ENCODE measurements at regions not wholly inside any gene's neighbourhood (a gene's known extent, or its start where the extent isn't known, plus 50 kb on each side); places are given as distances from the start of the nearest gene placed in this dataset.

- DNase-seq (ENCODE audit: low spot score) = no peak
Measured at GRCh38 chr7:1321411-1322239, 89.0 kb downstream of the UNCX start.

- DNase-seq (ENCODE audit: low spot score) = no peak
Measured at GRCh38 chr7:1322240-1323110, 89.8 kb downstream of the UNCX start.

DNA sequence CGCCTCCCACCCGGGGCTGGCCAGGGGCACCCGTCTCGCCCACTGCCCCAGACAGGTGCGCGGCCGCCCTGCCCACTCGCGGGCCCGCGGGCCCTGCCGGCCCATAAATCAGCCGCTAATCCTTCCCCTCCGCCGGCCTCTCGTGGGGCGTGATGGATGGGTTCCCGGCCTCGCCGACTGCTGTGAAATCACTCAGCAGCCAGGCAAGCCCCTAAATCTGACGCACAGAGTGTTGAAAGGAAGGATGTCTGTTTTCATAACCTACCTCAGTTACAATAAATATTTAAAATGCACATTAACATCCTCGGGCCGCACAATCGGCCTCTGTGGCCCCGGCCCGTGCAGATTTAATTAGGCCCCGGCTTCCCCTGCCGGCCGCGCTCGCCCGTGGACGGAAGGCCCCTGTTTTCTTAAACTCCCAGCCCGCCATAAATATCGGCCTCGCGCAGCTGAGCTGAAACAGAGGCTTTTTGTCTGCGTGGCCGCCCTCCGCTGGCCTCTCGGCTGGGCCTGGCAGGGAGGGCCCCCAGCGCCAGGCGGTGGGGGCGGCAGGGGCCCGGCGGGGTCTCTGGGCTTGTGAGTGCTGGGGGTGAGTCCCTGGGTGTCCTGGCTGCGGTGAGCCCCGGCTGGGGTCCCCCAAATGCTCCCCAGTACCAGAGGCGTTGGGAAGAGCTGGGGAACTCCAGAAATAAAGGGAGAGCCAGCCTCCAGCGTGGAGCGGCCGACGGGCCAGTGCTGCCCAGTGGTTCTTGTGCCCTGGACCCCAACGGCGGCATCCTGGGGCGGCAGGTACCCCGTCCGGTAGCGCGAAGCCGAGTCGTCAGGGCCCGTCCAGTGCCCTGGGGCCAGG is 90.7 kb downstream of the UNCX start:
- DNase-seq (ENCODE audit: low spot score) = no peak

DNA sequence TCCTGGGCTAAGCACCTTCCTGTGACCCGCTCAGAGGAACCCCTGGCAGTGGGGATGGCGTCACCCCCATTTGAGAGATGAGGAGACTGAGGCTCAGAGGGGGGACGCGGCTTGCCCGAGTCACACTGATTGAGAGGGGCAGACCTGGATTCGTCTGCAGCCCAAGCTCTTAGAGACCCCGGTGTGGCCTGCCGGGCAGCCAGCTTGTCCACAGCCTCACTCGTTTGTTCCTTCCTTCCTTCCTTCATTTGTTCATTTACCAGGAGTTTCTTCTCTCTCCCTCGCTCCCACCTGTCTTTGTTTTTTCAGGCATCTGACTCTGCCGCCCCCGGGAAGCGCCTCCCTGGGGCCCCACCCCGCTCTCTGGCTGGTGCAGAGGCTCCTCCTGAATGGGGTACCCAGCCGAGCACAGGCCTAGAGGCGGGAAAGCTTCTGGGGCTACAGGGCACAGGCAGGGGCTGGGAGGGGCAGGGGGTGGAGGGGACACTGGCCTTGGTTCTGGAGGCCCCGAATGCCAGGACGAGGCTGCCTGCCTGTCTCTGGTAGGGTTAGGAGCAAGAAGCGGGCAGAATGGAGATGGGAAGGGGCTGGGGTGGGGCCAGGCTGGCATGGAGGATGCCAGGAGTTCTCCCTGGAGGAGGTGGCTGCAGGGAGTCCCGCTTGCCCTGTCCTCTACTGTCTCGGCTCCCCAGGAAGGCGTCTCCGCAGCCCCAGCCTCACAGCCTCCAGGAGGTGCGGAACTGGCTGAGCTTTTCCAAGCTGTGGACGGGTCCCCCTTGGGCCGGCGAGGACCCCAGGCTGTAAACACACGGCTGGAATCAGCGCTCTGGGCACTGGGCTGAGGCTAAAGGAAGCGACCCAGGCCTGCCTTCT is 91.6 kb downstream of the UNCX start:
- no peak for DNase-seq (ENCODE audit: low spot score)

- no peak for DNase-seq (ENCODE audit: low spot score)
Measured at GRCh38 chr7:1325246-1325645, 92.6 kb downstream of the UNCX start.

- DNase-seq (ENCODE audit: low spot score) = no peak
Measured at GRCh38 chr7:1325646-1326510, 93.2 kb downstream of the UNCX start.

DNA sequence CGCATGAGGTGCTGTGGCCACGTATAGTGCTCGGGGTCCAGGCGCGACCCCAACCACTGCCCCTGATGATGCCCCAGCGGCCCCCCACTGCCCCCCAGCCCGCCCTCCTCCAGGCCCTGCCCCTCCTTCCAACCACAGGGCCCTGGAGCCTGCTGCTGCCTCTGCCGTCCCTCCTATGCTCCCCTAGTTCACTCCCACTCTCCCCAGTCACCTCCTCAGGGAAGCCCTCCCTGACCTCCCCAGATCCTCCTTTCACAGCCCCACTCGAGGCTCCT is 93.8 kb downstream of the UNCX start:
- DNase-seq (ENCODE audit: low spot score) = no peak

GRCh38 chr7:1329261-1329660 is 96.6 kb downstream of the UNCX start:
- no peak for DNase-seq (ENCODE audit: low spot score)

DNA sequence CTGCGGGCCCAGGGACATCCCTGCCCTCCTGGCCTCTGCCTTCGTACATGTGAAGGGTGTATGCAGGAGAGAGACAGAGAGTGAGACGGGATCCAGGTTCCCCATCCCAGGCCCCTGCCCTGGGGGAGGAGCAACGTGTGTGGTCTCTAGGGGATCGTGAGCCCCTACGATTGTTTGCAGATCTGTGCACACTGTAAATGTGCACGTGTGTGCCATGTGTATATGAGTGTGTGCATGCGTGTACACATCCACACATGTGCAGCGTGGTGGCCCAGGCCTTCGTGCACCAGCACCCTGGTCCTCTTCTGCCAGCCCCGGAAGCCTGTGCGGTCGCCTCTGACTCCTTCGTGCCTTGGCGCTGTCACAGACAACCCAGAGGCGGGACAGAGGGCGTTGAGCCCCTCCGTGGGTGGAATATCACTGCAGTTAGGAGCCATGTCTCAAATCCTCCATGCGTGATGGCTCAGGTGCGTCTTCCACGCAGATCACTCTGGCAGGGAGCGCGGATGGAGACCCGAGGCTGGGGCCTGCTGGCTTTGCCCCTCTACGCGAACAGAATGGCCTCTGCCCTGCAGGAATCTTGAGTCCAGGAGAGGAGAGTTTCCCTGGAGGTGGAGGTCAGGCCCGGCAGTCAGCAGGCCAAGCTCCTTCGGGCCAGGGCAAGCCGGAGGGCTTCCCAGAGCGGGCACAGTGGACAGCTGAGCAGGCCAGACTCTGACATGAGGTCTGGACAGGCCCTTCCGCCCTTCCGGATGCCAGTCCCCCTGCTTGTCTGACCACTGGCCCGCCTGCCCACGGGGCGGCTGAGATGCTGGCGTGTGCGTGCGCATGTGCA is 97.5 kb downstream of the UNCX start:
- no peak for DNase-seq (ENCODE audit: low spot score)

- no peak for DNase-seq (ENCODE audit: low spot score)
Measured at GRCh38 chr7:1330801-1331425, 98.2 kb downstream of the UNCX start.

DNA sequence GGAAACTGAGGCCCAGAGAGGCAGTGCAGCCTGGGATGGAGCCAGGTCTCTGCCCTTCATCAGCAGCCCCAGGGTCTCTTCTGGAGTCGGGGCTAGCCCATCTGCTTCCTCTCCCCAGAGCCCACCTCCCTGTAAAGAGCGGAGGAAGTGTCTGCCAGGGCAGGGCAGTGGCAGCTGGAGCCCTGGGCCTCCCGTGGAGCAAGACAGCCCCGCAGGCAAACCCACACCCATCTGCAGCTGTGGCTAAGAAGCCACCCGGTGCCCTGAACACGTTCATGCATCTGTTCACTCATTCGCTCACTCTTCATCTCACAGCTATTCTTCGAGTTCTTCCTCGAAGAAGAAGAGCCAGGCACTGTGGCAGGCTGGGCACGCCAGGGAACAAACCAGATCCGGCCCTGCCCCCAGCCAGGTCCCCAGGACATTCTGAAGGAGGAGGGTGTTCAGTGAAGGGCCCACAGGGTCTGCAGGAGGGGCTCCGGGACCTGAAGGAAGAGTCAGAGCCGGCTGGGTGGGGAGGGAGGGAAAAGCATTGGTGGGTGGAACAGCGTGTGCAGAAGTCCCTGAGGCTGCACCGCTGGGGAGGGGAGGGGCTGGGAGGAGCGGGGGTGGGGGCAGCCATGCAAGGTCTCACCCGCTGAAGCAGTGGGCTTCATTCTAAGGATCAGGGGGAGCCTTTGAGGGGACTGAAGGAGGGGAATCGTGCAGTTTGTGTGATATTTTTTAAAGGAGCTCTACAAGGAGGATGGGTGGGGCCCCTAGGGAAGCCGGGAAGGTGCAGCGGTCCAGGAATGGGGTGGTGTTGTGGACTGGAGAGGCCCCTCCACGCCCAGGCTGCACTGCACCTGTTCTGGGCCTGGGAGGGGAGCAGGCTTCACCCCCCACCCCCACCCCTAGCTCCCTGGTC is 99.1 kb downstream of the UNCX start:
- DNase-seq (ENCODE audit: low spot score) = no peak

- DNase-seq (ENCODE audit: low spot score) = no peak
Measured at GRCh38 chr7:1336509-1336908, 103.8 kb downstream of the UNCX start.

GRCh38 chr7:1339611-1340010 is 106.9 kb downstream of the UNCX start:
- DNase-seq (ENCODE audit: low spot score) = no peak

GRCh38 chr7:1340031-1340430 is 107.4 kb downstream of the UNCX start:
- DNase-seq (ENCODE audit: low spot score) = no peak

DNA sequence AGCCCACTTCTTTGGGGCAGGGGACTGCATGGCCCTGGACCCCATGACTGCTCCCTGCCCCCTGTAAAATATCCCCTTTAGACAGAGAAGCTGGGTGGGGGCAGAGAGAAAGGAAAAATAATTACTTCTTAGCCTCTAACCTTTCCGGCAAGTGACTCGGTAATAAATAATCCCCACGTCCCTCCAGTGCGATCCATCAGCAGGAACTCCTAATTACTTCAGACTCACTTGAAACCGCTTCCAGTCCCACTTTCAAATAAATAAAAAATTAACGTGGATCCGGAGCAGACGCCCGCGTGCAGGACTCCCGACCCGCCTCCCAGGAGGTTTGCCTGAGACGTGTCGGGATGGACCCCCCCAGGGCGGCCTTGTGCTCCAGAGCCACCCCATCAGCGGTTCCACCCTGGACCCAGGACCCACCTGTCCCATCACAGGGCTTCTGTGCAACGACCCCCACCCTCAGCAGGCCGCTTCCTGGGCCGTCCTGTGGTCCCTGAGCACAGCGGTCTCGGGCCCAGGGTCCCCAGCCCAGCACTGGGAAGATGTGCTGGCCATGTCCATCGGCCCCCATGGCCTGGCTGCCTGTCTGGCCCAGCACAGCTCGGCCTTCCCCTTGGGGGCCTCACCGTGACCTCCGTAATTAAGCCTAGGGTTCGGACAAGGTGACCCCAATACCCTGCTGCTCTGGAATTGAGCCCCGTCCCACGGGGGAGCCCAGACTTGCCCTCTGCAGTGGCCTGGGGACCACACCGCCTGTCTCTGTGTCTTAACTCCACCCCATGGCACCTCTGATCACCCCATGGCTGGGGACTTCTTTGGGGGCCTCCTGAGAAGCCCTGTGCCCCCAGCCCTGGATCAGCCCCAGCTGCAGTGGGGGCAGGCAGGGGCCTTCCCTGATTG is 108.0 kb downstream of the UNCX start:
- no peak for DNase-seq (ENCODE audit: low spot score)

GRCh38 chr7:1341361-1342089 is 108.9 kb downstream of the UNCX start:
- DNase-seq (ENCODE audit: low spot score) = no peak
